ENCODE measurements at regions not wholly inside any gene's neighbourhood (a gene's known extent, or its start where the extent isn't known, plus 50 kb on each side); places are given as distances from the start of the nearest gene placed in this dataset.

DNA sequence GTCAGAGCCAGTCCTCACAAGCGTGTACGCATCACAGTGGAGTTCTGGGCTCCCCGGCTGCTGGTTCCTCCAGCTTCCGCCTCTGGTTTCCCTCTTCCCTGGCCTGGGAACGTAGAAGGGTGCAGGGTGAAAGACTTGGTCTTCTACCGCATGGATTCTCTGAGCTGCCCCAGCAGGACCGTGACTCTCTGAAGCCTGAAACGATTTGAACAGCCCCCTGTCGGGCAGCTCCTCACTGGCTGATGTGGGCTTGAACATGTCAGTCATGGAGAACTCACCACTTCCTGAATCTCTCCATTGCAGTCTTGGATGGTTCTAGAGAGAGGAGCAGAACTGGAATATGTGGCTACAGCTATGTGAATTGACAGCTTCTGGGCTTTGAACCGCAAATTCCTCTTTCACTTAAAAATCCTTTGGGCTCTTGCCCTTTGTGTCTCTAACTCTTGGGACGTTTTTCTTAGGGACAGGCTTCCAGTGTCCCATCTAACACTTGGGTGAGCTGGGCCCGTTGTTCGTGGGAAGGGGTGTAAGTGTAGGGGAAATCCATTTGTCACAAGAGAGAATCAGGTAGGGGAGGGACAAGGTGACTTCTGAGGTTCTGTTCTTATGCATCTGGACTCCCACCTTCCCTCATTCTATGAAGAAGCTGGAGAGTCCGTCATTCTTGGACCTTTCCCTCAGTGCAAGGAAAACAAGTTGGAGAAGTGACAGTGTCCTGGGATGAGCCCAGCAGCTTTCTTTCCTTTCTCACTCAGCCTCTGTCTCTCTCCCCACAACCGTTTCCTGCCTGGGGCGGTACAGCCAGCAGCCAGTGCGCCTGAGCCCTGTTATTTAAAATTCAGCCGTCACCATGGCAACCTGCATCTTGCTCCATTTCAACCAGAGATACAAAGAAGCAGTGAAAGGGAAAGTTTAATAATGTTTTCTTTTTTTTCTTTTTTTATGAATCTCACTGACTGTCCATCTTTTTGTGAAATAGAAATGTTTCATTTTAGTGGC, 84.7 kb downstream of the PTTG1 start:
- no peaks in the 10 kb centered on the region for H3K4me1 ChIP-seq
- no peaks in the 10 kb centered on the region for H3K36me3 ChIP-seq
- no peaks in the 10 kb centered on the region for H3K27me3 ChIP-seq
- H3K9me3 ChIP-seq, result no peaks in the 10 kb centered on the region
- H3K27ac ChIP-seq, result peak overlapping the region in 1 of 4 donors; percentile 1
- H3K4me3 ChIP-seq, result no peak overlapping the region
- DNase-seq, result peak in 2 of 3 donors; percentile 71 to 79
- TF ChIP-seq, protein P1, sequence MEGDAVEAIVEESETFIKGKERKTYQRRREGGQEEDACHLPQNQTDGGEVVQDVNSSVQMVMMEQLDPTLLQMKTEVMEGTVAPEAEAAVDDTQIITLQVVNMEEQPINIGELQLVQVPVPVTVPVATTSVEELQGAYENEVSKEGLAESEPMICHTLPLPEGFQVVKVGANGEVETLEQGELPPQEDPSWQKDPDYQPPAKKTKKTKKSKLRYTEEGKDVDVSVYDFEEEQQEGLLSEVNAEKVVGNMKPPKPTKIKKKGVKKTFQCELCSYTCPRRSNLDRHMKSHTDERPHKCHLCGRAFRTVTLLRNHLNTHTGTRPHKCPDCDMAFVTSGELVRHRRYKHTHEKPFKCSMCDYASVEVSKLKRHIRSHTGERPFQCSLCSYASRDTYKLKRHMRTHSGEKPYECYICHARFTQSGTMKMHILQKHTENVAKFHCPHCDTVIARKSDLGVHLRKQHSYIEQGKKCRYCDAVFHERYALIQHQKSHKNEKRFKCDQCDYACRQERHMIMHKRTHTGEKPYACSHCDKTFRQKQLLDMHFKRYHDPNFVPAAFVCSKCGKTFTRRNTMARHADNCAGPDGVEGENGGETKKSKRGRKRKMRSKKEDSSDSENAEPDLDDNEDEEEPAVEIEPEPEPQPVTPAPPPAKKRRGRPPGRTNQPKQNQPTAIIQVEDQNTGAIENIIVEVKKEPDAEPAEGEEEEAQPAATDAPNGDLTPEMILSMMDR (IDR thresholded peaks at IDR 0.05), result no peak
- TF ChIP-seq POLR2A (IDR thresholded peaks at IDR 0.05), result no peak

DNA sequence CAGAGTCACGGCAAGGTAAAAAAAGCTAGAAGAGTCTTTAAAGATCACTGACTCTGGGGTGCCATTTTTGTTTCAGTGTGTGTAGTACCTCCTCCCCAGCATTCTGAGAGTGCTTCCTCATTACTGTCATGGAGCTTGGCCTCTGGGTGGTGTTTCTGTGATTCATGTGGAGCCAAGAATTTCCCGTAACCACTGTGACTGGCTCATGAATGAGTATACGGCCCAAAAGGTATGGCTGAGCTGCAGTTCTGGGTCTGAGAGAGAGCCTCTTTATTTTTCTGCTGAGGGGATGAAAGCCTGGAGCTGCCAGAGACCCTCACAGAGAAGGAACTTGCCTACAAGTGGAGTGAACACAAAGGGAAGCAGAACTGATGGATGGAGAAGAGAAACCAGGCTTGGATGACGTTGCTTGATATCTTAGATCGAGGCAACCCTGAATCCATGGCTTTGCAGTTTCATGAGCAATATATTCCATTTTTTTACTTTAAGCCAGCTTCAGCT, 85.6 kb downstream of the PTTG1 start:
- no peak overlapping the region for H3K27ac ChIP-seq
- no peak for DNase-seq
- TF ChIP-seq POLR2A (IDR thresholded peaks at IDR 0.05), result no peak
- TF ChIP-seq, protein P1 (IDR thresholded peaks at IDR 0.05), result no peak

DNA sequence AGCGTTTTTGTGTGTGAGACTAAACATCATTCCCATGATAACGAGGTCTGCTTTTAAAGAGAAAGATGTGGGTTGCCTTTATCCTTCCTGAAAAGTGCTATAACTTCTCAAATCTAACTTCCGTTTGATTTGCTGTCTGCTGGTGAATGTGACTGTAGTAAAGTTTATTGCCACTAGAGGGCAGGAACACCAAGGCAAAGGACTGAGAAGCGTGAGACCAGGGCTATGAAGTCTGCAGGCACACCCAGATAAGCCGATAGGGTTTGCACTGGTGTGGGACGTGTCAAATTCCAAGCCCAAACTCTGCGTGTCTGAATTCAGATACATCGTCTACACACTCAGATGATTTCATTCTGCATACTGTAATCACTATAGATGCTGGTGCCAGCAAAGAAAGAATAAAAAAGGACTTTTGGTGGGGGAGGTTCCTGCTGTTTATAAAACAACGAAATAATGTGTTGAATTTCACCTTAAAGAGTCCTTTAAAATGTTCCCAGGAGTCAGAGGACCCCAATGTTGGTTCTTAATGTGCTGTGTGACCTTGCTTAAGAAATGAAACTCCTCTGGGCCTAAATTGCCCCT, 87.2 kb downstream of the PTTG1 start:
- Histone ChIP-seq H3K36me3 (no peaks in the 10 kb centered on the region), H3K4me1 (no peaks in the 10 kb centered on the region), H3K9me3 (no peaks in the 10 kb centered on the region), H3K27me3 (no peaks in the 10 kb centered on the region), H3K4me3 (no peak overlapping the region), H3K27ac (no peak overlapping the region)
- DNase-seq, result peak in 2 of 3 donors; percentile 47 to 82
- TF ChIP-seq, protein P1 (IDR thresholded peaks at IDR 0.05), result peak; percentile 77 to 96 (median 90)
- TF ChIP-seq POLR2A (IDR thresholded peaks at IDR 0.05), result no peak

More for the DNA sequence above, 85.6 kb downstream of the PTTG1 start:
- no peaks in the 10 kb centered on the region for H3K36me3 ChIP-seq
- no peaks in the 10 kb centered on the region for H3K4me1 ChIP-seq
- H3K9me3 ChIP-seq, result no peaks in the 10 kb centered on the region
- H3K4me3 ChIP-seq, result no peak overlapping the region
- H3K27me3 ChIP-seq, result no peaks in the 10 kb centered on the region

DNA sequence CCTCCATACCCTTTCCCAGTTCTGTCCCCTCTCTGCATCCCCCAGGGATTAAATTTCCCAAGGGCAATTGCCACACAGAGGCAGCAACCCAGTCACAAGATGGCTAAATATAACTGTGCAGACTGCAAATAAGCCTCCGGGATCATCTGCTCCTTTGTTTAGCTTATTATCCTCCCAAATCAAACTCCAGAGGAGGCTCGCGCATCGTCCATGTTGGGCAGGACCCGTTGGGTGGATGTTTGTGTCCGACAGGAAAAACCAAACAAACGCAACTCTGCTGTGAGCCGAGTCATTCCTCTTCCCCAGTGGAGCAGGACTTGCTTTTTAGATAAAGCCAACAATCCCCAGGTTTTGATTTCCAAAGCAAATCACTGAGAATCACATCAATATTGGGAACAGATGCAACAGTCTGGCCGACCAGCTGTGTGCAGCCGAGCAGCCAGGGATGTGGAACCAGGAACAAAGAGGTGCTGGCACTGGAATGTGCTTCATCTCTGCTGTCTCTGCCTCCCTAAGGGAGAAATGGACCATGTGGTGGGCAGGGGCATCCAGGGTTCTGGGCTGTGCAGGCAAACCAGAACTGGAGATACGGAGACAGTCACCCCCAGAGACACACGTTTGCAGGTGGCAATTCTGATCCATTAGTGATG, 89.8 kb downstream of the PTTG1 start:
- TF ChIP-seq, protein P1 (IDR thresholded peaks at IDR 0.05), result no peak
- no peak for TF ChIP-seq POLR2A (IDR thresholded peaks at IDR 0.05)

More for the DNA sequence above, 89.8 kb downstream of the PTTG1 start:
- Histone ChIP-seq H3K27ac (no peak overlapping the region), H3K4me3 (no peak overlapping the region), H3K9me3 (no peaks in the 10 kb centered on the region), H3K27me3 (no peaks in the 10 kb centered on the region), H3K4me1 (no peaks in the 10 kb centered on the region), H3K36me3 (no peaks in the 10 kb centered on the region)
- DNase-seq, result no peak

All from Peyer's patch (tissue), 4 donors.